Activated B cell treated with CpG ODN at 0.5 μM for 24 hours (primary cell): ENCODE measurements at regions not wholly inside any gene's neighbourhood (a gene's known extent, or its start where the extent isn't known, plus 50 kb on each side); places are given as distances from the start of the nearest gene placed in this dataset.

Experiments used
- ATAC-seq: fragments of 200-7000 bp; cut with Tn5 transposase; one replicate; pipeline ENCODE4 v1.10.0; 2021; ENCODE audit warnings: low read depth, mild to moderate bottlenecking, moderate library complexity
- CTCF ChIA-PET: fragments of 350-600 bp; sonication (Branson Sonifier 250); formaldehyde crosslinking; loops from one replicate; lab custom pipeline; 2021; ENCODE audit warnings: antibody characterized with exemption; lab: Charles Lee
- POLR2A ChIA-PET: fragments of 350-600 bp; sonication (Branson Sonifier 250); formaldehyde crosslinking; loops from one replicate; lab custom pipeline; 2021; ENCODE audit warnings: antibody characterized with exemption; lab: Charles Lee
- DNase-seq: peaks from one replicate; pipeline ENCODE4 v3.0.0; 2022
- H3K27ac Mint-ChIP-seq: one replicate; pipeline ENCODE4 v1.8.0; 2020; ENCODE audit warnings: mixed read lengths
- H3K27me3 Mint-ChIP-seq: one replicate; pipeline ENCODE4 v1.8.0; 2021; ENCODE audit warnings: mixed read lengths
- H3K36me3 Mint-ChIP-seq: one replicate; pipeline ENCODE4 v1.8.0; 2021; ENCODE audit warnings: low read depth, mixed read lengths
- H3K4me1 Mint-ChIP-seq: one replicate; pipeline ENCODE4 v1.8.0; 2021; ENCODE audit warnings: mixed read lengths
- H3K4me3 Mint-ChIP-seq: one replicate; pipeline ENCODE4 v1.8.0; 2020; ENCODE audit warnings: mild to moderate bottlenecking, mixed read lengths
- H3K9me3 Mint-ChIP-seq: one replicate; pipeline ENCODE4 v1.8.0; 2020; ENCODE audit warnings: mixed read lengths
- CTCF ChIP-seq: fragments of 200-600 bp; IDR thresholded peaks from one replicate; pipeline ENCODE4 v1.8.0; 2022; ENCODE audit warnings: antibody characterized with exemption, mild to moderate bottlenecking
- intact Hi-C: fragments of 100-400 bp; cut with micrococcal nuclease; formaldehyde crosslinking; loops from one replicate; pipeline ENCODE4 v1.15.1; 2024

GRCh38 chr15:46354443-46354842, 719.6 kb downstream of the SQOR start:
- Mint-ChIP-seq H3K9me3 (peaks cover 2% of the 10 kb centered on the region), H3K4me3 (no peak overlapping the region), H3K36me3 (no peaks in the 10 kb centered on the region), H3K27me3 (no peaks in the 10 kb centered on the region), H3K27ac (no peak overlapping the region), H3K4me1 (no peaks in the 10 kb centered on the region)
- no peak for DNase-seq
- intact Hi-C loops: no loop called here
- ATAC-seq: no peak
- POLR2A ChIA-PET: no interaction called here
- CTCF ChIA-PET: no interaction called here
- no peak for TF ChIP-seq CTCF

GRCh38 chr15:46365572-46365971, 730.7 kb downstream of the SQOR start:
- ChIA-PET CTCF (no interaction called here), POLR2A (no interaction called here)
- intact Hi-C loops: no loop called here
- Mint-ChIP-seq H3K36me3 (no peaks in the 10 kb centered on the region), H3K4me1 (no peaks in the 10 kb centered on the region), H3K9me3 (peaks cover 6% of the 10 kb centered on the region), H3K4me3 (no peak overlapping the region), H3K27ac (no peak overlapping the region), H3K27me3 (no peaks in the 10 kb centered on the region)
- ATAC-seq: no peak
- no peak for DNase-seq
- no peak for TF ChIP-seq CTCF

GRCh38 chr15:46366360-46367007, 731.7 kb downstream of the SQOR start:
- no peak for ATAC-seq
- H3K27me3 Mint-ChIP-seq: no peaks in the 10 kb centered on the region
- TF ChIP-seq CTCF: no peak

GRCh38 chr15:46383978-46384377, 749.1 kb downstream of the SQOR start:
- DNase-seq: no peak
- no peaks in the 10 kb centered on the region for H3K36me3 Mint-ChIP-seq
- intact Hi-C loops: no loop called here
- CTCF ChIA-PET: no interaction called here
- ATAC-seq: no peak
- POLR2A ChIA-PET: no interaction called here
- H3K27ac Mint-ChIP-seq: no peak overlapping the region
- no peak for TF ChIP-seq CTCF
- H3K9me3 Mint-ChIP-seq: peaks cover 5% of the 10 kb centered on the region
- H3K4me3 Mint-ChIP-seq: no peak overlapping the region
- H3K4me1 Mint-ChIP-seq: no peaks in the 10 kb centered on the region
- no peaks in the 10 kb centered on the region for H3K27me3 Mint-ChIP-seq

More at GRCh38 chr15:46366360-46367007, 731.7 kb downstream of the SQOR start:
- Mint-ChIP-seq H3K27ac (no peak overlapping the region), H3K36me3 (no peaks in the 10 kb centered on the region), H3K4me3 (no peak overlapping the region), H3K4me1 (no peaks in the 10 kb centered on the region), H3K9me3 (peaks cover 11% of the 10 kb centered on the region)
- CTCF ChIA-PET: no interaction called here
- no peak for DNase-seq
- POLR2A ChIA-PET: no interaction called here
- intact Hi-C loops: no loop called here

- DNase-seq (no peak), ATAC-seq (no peak)
- Mint-ChIP-seq H3K4me3 (no peak overlapping the region), H3K27ac (no peak overlapping the region), H3K27me3 (no peaks in the 10 kb centered on the region), H3K4me1 (no peaks in the 10 kb centered on the region), H3K9me3 (peaks cover 12% of the 10 kb centered on the region), H3K36me3 (no peaks in the 10 kb centered on the region)
- TF ChIP-seq CTCF: no peak
- intact Hi-C loops: no loop called here
- CTCF ChIA-PET: no interaction called here
- POLR2A ChIA-PET: no interaction called here
Measured at GRCh38 chr15:46386356-46386755, 751.5 kb downstream of the SQOR start.
